K562 (cell line): ENCODE measurements at regions not wholly inside any gene's neighbourhood (a gene's known extent, or its start where the extent isn't known, plus 50 kb on each side); places are given as distances from the start of the nearest gene placed in this dataset.

Source experiments
- CTCF ChIP-seq, 3 experiments: IDR thresholded peaks in 2 of 3; conservative IDR thresholded peaks in 1 of 3; 2 replicates each; pipeline ENCODE4 v1.5.1; 2011 to 2012; ENCODE audit warnings: low read length in 3 of 3, mild to moderate bottlenecking in 3 of 3, control low read depth in 2 of 3, improper control_type of control experiment in 1 of 3, inconsistent platforms in 1 of 3, low read depth in 1 of 3, mixed read lengths in 1 of 3, moderate library complexity in 1 of 3; ENCODE audit not compliant: insufficient read depth in 2 of 3
- E2F4 ChIP-seq: sonication (generic); formaldehyde crosslinking; IDR thresholded peaks from 2 replicates; pipeline ENCODE4 v1.8.0; 2022; ENCODE audit warnings: mild to moderate bottlenecking, low read depth, missing genetic modification reagents
- GTF2E2 ChIP-seq: fragments of 200-800 bp; sonication (Bioruptor generic); IDR thresholded peaks from 2 replicates; pipeline ENCODE4 v1.6.1; 2016; ENCODE audit warnings: missing genetic modification characterization, missing compliant biosample characterization
- RAD21 ChIP-seq, 2 experiments: fragments of 250-450 bp in 1 of 2; fragments of 450-650 bp in 1 of 2; sonication (Bioruptor Pico) in 1 of 2; formaldehyde crosslinking in 1 of 2; IDR thresholded peaks in 1 of 2; conservative IDR thresholded peaks in 1 of 2; 2 replicates each; pipeline versions ENCODE4 v1.4.0 to v1.8.0; 2020 to 2022; ENCODE audit warnings: mild to moderate bottlenecking in 2 of 2, moderate library complexity in 1 of 2
- RBM14 ChIP-seq: fragments of 200-400 bp; formaldehyde crosslinking; IDR thresholded peaks from 2 replicates; pipeline ENCODE4 v1.6.1; 2018; ENCODE audit warnings: low read depth, mild to moderate bottlenecking, low read length, moderate library complexity, borderline replicate concordance; ENCODE audit not compliant: insufficient read depth
- TRIM28 ChIP-seq: fragments of 450-650 bp; IDR thresholded peaks from 2 replicates; pipeline ENCODE4 v1.6.1; 2017
- VEZF1 ChIP-seq: fragments of 200-800 bp; sonication (Bioruptor generic); IDR thresholded peaks from 2 replicates; pipeline ENCODE4 v1.6.1; 2017; ENCODE audit warnings: missing genetic modification characterization, missing compliant biosample characterization
- ZNF668 ChIP-seq: fragments of 250-450 bp; sonication (Bioruptor Pico); IDR thresholded peaks from 2 replicates; pipeline ENCODE4 v1.8.0; 2022; ENCODE audit warnings: mild to moderate bottlenecking, inconsistent platforms
- TF ChIP-seq, protein P1 (sequence below), 2 experiments: fragments of 450-650 bp; formaldehyde crosslinking in 1 of 2; IDR thresholded peaks; 2 replicates each; pipeline versions ENCODE4 v1.4.0 to v1.6.1; 2014 to 2020; ENCODE audit warnings: mild to moderate bottlenecking in 2 of 2, borderline replicate concordance in 1 of 2, low read depth in 1 of 2

DNA sequence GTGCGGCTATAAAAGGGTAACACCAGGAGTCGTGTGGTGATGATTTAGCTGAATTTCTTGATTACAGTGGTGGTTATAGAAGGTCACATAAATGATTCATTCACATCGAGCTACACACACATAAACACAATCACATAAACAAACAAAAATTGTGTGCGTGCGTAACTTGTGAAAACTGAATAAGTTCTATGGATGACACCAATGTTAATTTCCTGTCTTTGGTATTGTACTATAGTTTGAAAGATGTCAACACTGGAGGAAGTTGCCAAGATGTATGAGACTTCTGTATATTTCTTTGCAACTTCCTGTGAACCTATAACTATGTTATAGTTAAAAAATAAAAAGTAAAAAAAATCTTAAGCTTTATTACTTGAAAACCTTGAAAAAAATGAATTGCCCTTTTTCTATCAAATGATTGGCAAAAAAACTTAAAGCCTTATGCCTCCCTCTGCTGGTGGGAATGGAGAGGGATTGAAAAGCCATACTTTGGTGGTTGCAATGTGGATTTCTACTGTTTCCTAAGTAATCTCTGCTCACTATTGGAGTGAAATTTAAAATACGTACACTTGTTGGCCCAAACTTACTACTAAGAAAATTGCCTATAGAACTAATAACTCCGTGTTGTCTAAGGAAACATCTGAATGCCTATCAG lies 227.7 kb downstream of the RPIA start (continued):
- TF ChIP-seq VEZF1 (CRISPR knock-in tag), result no peak
- TF ChIP-seq ZNF668 (CRISPR knock-in tag), result no peak
- TF ChIP-seq TRIM28, result no peak
- TF ChIP-seq RAD21 (CRISPR knock-in tag; conservative IDR thresholded peaks at IDR 0.05 in 1 of 2, IDR thresholded peaks at IDR 0.05 in 1 of 2), result peak; percentile 37 to 44
- TF ChIP-seq RBM14, result no peak
- TF ChIP-seq, protein P1, sequence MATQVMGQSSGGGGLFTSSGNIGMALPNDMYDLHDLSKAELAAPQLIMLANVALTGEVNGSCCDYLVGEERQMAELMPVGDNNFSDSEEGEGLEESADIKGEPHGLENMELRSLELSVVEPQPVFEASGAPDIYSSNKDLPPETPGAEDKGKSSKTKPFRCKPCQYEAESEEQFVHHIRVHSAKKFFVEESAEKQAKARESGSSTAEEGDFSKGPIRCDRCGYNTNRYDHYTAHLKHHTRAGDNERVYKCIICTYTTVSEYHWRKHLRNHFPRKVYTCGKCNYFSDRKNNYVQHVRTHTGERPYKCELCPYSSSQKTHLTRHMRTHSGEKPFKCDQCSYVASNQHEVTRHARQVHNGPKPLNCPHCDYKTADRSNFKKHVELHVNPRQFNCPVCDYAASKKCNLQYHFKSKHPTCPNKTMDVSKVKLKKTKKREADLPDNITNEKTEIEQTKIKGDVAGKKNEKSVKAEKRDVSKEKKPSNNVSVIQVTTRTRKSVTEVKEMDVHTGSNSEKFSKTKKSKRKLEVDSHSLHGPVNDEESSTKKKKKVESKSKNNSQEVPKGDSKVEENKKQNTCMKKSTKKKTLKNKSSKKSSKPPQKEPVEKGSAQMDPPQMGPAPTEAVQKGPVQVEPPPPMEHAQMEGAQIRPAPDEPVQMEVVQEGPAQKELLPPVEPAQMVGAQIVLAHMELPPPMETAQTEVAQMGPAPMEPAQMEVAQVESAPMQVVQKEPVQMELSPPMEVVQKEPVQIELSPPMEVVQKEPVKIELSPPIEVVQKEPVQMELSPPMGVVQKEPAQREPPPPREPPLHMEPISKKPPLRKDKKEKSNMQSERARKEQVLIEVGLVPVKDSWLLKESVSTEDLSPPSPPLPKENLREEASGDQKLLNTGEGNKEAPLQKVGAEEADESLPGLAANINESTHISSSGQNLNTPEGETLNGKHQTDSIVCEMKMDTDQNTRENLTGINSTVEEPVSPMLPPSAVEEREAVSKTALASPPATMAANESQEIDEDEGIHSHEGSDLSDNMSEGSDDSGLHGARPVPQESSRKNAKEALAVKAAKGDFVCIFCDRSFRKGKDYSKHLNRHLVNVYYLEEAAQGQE (IDR thresholded peaks at IDR 0.05; ENCODE audit: borderline replicate concordance), result peak; percentile 19; the same call in 1 of the 2 replicates
- TF ChIP-seq, protein P1 (CRISPR knock-in tag; IDR thresholded peaks at IDR 0.05; ENCODE audit: low read depth), result no peak
- TF ChIP-seq CTCF (IDR thresholded peaks at IDR 0.05 in 2 of 3, conservative IDR thresholded peaks at IDR 0.05 in 1 of 3; ENCODE audit: insufficient read depth in 2 of 3, low read depth in 1 of 3, low read length in 3 of 3), result peak; percentile 53 to 64 (median 55); a peak in 5 of 6 replicates
- no peak for TF ChIP-seq GTF2E2 (tag)
- no peak for TF ChIP-seq E2F4
